IMR-90 (cell line): ENCODE measurements at regions not wholly inside any gene's neighbourhood (a gene's known extent, or its start where the extent isn't known, plus 50 kb on each side); places are given as distances from the start of the nearest gene placed in this dataset.

Experiments
- ATAC-seq: fragments of 200-7000 bp; cut with Tn5 transposase; 2 replicates; pipeline ENCODE4 v1.9.1; 2020; ENCODE audit warnings: low read depth, mild to moderate bottlenecking, moderate library complexity
- BruUV-seq: library from RNA; stranded (reverse); fragments of 400-500 nt; replicated peaks from 2 replicates; lab custom pipeline; 2021; lab: Mats Ljungman, UMichigan
- CTCF ChIA-PET: fragments of 300-600 bp; formaldehyde crosslinking; extraction: SDS; loops from one replicate; lab custom pipeline; 2021; ENCODE audit warnings: antibody characterized with exemption; lab: Yijun Ruan, JAX
- POLR2A ChIA-PET: fragments of 300-600 bp; sonication (Branson Sonifier 250); formaldehyde crosslinking; loops from one replicate; lab custom pipeline; 2022; ENCODE audit warnings: antibody characterized with exemption; ENCODE audit not compliant: unreplicated experiment; lab: Charles Lee
- DNase-seq: peaks from one replicate; pipeline ENCODE4 v3.0.0; 2013
- H2AFZ ChIP-seq: replicated peaks from 2 replicates; pipeline ENCODE3; 2013; ENCODE audit warnings: low read length, mild to moderate bottlenecking; ENCODE audit not compliant: poor library complexity
- H2AK5ac ChIP-seq: 2 replicates; pipeline ENCODE4 v1.6.1; 2013; ENCODE audit warnings: low read depth, low read length, inconsistent platforms
- H2AK9ac ChIP-seq: replicated peaks from 2 replicates; pipeline ENCODE3; 2013; ENCODE audit warnings: mild to moderate bottlenecking, low read depth, low read length, moderate library complexity; ENCODE audit not compliant: poor library complexity
- H2BK120ac ChIP-seq: 2 replicates; pipeline ENCODE4 v1.6.1; 2013; ENCODE audit warnings: low read depth, low read length, inconsistent platforms
- H2BK15ac ChIP-seq: 3 replicates; pipeline ENCODE4 v1.6.1; 2013; ENCODE audit warnings: low read depth, low read length, inconsistent platforms
- H2BK20ac ChIP-seq: 2 replicates; pipeline ENCODE4 v1.6.1; 2013; ENCODE audit warnings: low read depth, mild to moderate bottlenecking, inconsistent platforms, low read length, moderate library complexity
- H2BK5ac ChIP-seq: 2 replicates; pipeline ENCODE4 v1.6.1; 2013; ENCODE audit warnings: mild to moderate bottlenecking, low read depth, low read length, inconsistent platforms; ENCODE audit not compliant: poor library complexity, severe bottlenecking
- H3K14ac ChIP-seq: replicated peaks from 2 replicates; pipeline ENCODE4 v1.6.1; 2013; ENCODE audit warnings: low read depth, low read length, inconsistent platforms
- H3K18ac ChIP-seq: 2 replicates; pipeline ENCODE4 v1.6.1; 2013; ENCODE audit warnings: low read depth, low read length, control low read depth
- H3K23ac ChIP-seq: 2 replicates; pipeline ENCODE4 v1.6.1; 2013; ENCODE audit warnings: low read depth, low read length, inconsistent platforms
- H3K27ac ChIP-seq: 2 replicates; pipeline ENCODE4 v1.5.1; 2013; ENCODE audit warnings: mild to moderate bottlenecking, control low read depth, low read length; ENCODE audit not compliant: insufficient read depth
- H3K27me3 ChIP-seq: 2 replicates; pipeline ENCODE4 v1.6.1; 2013; ENCODE audit warnings: low read length; ENCODE audit not compliant: control insufficient read depth, insufficient read depth
- H3K36me3 ChIP-seq: 2 replicates; pipeline ENCODE4 v1.6.1; 2013; ENCODE audit warnings: low read length, mixed read lengths; ENCODE audit not compliant: control insufficient read depth, insufficient read depth
- H3K4ac ChIP-seq: 2 replicates; pipeline ENCODE4 v1.6.1; 2013; ENCODE audit warnings: low read depth, low read length, inconsistent platforms
- H3K4me1 ChIP-seq: 2 replicates; pipeline ENCODE4 v1.6.1; 2013; ENCODE audit warnings: low read length, mixed read lengths; ENCODE audit not compliant: control insufficient read depth, insufficient read depth
- H3K4me2 ChIP-seq: 2 replicates; pipeline ENCODE4 v1.6.1; 2013; ENCODE audit warnings: low read depth, mild to moderate bottlenecking, control low read depth, low read length, moderate library complexity
- H3K4me3 ChIP-seq: 2 replicates; pipeline ENCODE4 v1.5.1; 2013; ENCODE audit warnings: low read depth, mild to moderate bottlenecking, control low read depth, low read length, moderate library complexity; ENCODE audit not compliant: insufficient read depth
- H3K56ac ChIP-seq: 2 replicates; pipeline ENCODE4 v1.6.1; 2013; ENCODE audit warnings: low read length, inconsistent platforms; ENCODE audit not compliant: insufficient read depth; ENCODE audit errors: extremely low read depth
- H3K79me1 ChIP-seq, 2 experiments: 2 replicates each; pipeline ENCODE4 v1.6.1; 2013; ENCODE audit warnings: low read length in 2 of 2, inconsistent platforms in 1 of 2, low read depth in 1 of 2
- H3K9ac ChIP-seq: 2 replicates; pipeline ENCODE4 v1.6.1; 2013; ENCODE audit warnings: low read depth, low read length, control low read depth
- H3K9me1 ChIP-seq: 2 replicates; pipeline ENCODE4 v1.6.1; 2013; ENCODE audit warnings: low read length, inconsistent platforms; ENCODE audit not compliant: insufficient read depth
- H3K9me3 ChIP-seq: 2 replicates; pipeline ENCODE4 v1.6.1; 2013; ENCODE audit warnings: low read length; ENCODE audit not compliant: control insufficient read depth, insufficient read depth
- H4K20me1 ChIP-seq: 2 replicates; pipeline ENCODE4 v1.6.1; 2013; ENCODE audit warnings: low read length, inconsistent platforms; ENCODE audit not compliant: insufficient read depth
- H4K5ac ChIP-seq: 2 replicates; pipeline ENCODE4 v1.6.1; 2013; ENCODE audit warnings: mild to moderate bottlenecking, low read depth, low read length, control low read depth
- H4K8ac ChIP-seq, 2 experiments: 2 replicates each; pipeline ENCODE4 v1.6.1; 2013; ENCODE audit warnings: low read depth in 2 of 2, low read length in 2 of 2, control low read depth in 1 of 2, inconsistent platforms in 1 of 2
- H4K91ac ChIP-seq: 2 replicates; pipeline ENCODE4 v1.6.1; 2013; ENCODE audit warnings: low read depth, low read length, inconsistent platforms; ENCODE audit not compliant: insufficient read depth
- BHLHE40 ChIP-seq: fragments of 150-350 bp; IDR thresholded peaks from 2 replicates; pipeline ENCODE4 v1.6.1; 2016; ENCODE audit warnings: mild to moderate bottlenecking, low read depth, low read length
- CEBPB ChIP-seq: IDR thresholded peaks from 2 replicates; pipeline ENCODE4 v1.6.1; 2012; ENCODE audit warnings: low read depth, low read length, improper control_type of control experiment
- CHD1 ChIP-seq: IDR thresholded peaks from 2 replicates; pipeline ENCODE4 v1.6.1; 2012; ENCODE audit warnings: low read depth, low read length, improper control_type of control experiment
- FOS ChIP-seq: fragments of 150-350 bp; IDR thresholded peaks from 2 replicates; pipeline ENCODE4 v1.6.1; 2016; ENCODE audit warnings: low read depth, low read length
- MAFK ChIP-seq: IDR thresholded peaks from 2 replicates; pipeline ENCODE4 v1.6.1; 2012; ENCODE audit warnings: low read depth, low read length, improper control_type of control experiment
- MAZ ChIP-seq: IDR thresholded peaks from 2 replicates; pipeline ENCODE4 v1.6.1; 2012; ENCODE audit warnings: low read depth, mild to moderate bottlenecking, low read length, improper control_type of control experiment, moderate library complexity, borderline replicate concordance
- MXI1 ChIP-seq: IDR thresholded peaks from 2 replicates; pipeline ENCODE4 v1.6.1; 2012; ENCODE audit warnings: low read depth, mild to moderate bottlenecking, low read length, moderate library complexity, borderline replicate concordance
- NFE2L2 ChIP-seq: fragments of 150-350 bp; IDR thresholded peaks from 2 replicates; pipeline ENCODE4 v1.6.1; 2016; ENCODE audit warnings: low read depth, mild to moderate bottlenecking, low read length
- POLR2A ChIP-seq: IDR thresholded peaks from 2 replicates; pipeline ENCODE4 v1.6.1; 2012; ENCODE audit warnings: mild to moderate bottlenecking, low read depth, low read length
- RAD21 ChIP-seq: IDR thresholded peaks from 2 replicates; pipeline ENCODE4 v1.6.1; 2012; ENCODE audit warnings: low read length, improper control_type of control experiment
- RCOR1 ChIP-seq: IDR thresholded peaks from 2 replicates; pipeline ENCODE4 v1.6.1; 2012; ENCODE audit warnings: mild to moderate bottlenecking, low read length, improper control_type of control experiment; ENCODE audit not compliant: insufficient replicate concordance
- RFX5 ChIP-seq: IDR thresholded peaks from 2 replicates; pipeline ENCODE4 v1.8.0; 2012; ENCODE audit warnings: low read depth, mild to moderate bottlenecking, low read length, moderate library complexity
- SMC3 ChIP-seq: fragments of 150-350 bp; IDR thresholded peaks from 2 replicates; pipeline ENCODE4 v1.6.1; 2016; ENCODE audit warnings: low read depth, mild to moderate bottlenecking, antibody characterized with exemption, low read length, moderate library complexity
- WGBS, 2 experiments: methylation state at CpG; one replicate each; pipeline versions ENCODE4 v1.1.5 to v1.1.7; 2013; ENCODE audit warnings: missing lambda C conversion rate in 2 of 2; ENCODE audit not compliant: insufficient read length in 1 of 2; ENCODE audit errors: extremely low coverage in 2 of 2; 5-methylcytosine and 5-hydroxymethylcytosine counted together
- dilution Hi-C: fragments of 300-500 bp; cut with HindIII; formaldehyde crosslinking; loops from one replicate; pipeline ENCODE4 v1.14.3; 2018; ENCODE audit warnings: low sequenced_read_pairs; ENCODE audit not compliant: unreplicated experiment
- in situ Hi-C: fragments of 300-500 bp; cut with MboI; formaldehyde crosslinking; loops from 3 replicates; pipeline ENCODE4 v1.14.3; 2019; ENCODE audit warnings: low sequenced_read_pairs, inconsistent platforms, mixed read lengths
- intact Hi-C: fragments of 100-400 bp; cut with micrococcal nuclease; formaldehyde crosslinking; loops from 2 replicates; pipeline ENCODE4 v1.10.0; 2022
- TF ChIP-seq, protein P1 (sequence below): fragments of 150-350 bp; IDR thresholded peaks from 2 replicates; pipeline ENCODE4 v1.6.1; 2017; ENCODE audit warnings: mild to moderate bottlenecking, antibody characterized with exemption, low read length, low read depth
- TF ChIP-seq, protein P2 (sequence below): fragments of 150-350 bp; IDR thresholded peaks from 2 replicates; pipeline ENCODE4 v1.6.1; 2016; ENCODE audit warnings: low read depth, mild to moderate bottlenecking, low read length, moderate library complexity, borderline replicate concordance
- TF ChIP-seq, protein P3 (sequence below): conservative IDR thresholded peaks from 2 replicates; pipeline ENCODE4 v1.5.1; 2012; ENCODE audit warnings: mild to moderate bottlenecking, low read depth, low read length, improper control_type of control experiment

DNA sequence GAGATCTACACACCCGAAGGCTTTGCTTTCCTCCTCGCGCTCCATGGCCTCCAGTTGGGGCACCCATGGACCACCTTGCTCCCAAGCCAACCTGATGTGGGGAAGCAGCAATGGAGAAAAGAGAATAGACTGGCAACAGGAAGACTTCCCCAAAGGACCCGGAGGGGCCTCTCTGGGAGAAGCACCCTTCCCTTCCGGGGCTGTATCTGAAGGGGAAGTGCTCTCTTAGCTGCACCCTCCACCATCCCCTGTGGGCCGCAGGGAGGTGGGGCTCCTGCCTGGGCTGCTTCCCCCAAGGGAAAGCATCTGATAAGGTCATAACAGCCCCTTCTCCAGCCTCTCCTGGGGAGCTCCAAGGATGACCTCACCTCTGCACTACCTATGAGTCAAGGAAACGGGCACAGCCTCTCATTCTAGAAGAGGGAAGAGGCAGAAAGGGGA lies 100.2 kb downstream of the RIPK4 start:
- no peak overlapping the region for H2AFZ ChIP-seq
- H3K79me1 ChIP-seq: no peaks in the 10 kb centered on the region
- intact Hi-C loops (no loop called here), dilution Hi-C loops (no loop called here), in situ Hi-C loops (no loop called here)
- H3K4me3 ChIP-seq: no peak overlapping the region
- peaks cover 3% of the 10 kb centered on the region; the same call in 1 of the 2 replicates for H3K27me3 ChIP-seq
- no peak for TF ChIP-seq RCOR1
- TF ChIP-seq RAD21: no peak
- no peak for TF ChIP-seq BHLHE40
- TF ChIP-seq, protein P1, sequence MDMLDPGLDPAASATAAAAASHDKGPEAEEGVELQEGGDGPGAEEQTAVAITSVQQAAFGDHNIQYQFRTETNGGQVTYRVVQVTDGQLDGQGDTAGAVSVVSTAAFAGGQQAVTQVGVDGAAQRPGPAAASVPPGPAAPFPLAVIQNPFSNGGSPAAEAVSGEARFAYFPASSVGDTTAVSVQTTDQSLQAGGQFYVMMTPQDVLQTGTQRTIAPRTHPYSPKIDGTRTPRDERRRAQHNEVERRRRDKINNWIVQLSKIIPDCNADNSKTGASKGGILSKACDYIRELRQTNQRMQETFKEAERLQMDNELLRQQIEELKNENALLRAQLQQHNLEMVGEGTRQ: no peak
- no peak for TF ChIP-seq CHD1
- no peak for TF ChIP-seq CEBPB
- no peak for TF ChIP-seq MAZ
- TF ChIP-seq SMC3: no peak
- TF ChIP-seq, protein P2, sequence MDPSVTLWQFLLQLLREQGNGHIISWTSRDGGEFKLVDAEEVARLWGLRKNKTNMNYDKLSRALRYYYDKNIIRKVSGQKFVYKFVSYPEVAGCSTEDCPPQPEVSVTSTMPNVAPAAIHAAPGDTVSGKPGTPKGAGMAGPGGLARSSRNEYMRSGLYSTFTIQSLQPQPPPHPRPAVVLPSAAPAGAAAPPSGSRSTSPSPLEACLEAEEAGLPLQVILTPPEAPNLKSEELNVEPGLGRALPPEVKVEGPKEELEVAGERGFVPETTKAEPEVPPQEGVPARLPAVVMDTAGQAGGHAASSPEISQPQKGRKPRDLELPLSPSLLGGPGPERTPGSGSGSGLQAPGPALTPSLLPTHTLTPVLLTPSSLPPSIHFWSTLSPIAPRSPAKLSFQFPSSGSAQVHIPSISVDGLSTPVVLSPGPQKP: no peak
- TF ChIP-seq MXI1: no peak
- TF ChIP-seq POLR2A: no peak
- TF ChIP-seq, protein P3, sequence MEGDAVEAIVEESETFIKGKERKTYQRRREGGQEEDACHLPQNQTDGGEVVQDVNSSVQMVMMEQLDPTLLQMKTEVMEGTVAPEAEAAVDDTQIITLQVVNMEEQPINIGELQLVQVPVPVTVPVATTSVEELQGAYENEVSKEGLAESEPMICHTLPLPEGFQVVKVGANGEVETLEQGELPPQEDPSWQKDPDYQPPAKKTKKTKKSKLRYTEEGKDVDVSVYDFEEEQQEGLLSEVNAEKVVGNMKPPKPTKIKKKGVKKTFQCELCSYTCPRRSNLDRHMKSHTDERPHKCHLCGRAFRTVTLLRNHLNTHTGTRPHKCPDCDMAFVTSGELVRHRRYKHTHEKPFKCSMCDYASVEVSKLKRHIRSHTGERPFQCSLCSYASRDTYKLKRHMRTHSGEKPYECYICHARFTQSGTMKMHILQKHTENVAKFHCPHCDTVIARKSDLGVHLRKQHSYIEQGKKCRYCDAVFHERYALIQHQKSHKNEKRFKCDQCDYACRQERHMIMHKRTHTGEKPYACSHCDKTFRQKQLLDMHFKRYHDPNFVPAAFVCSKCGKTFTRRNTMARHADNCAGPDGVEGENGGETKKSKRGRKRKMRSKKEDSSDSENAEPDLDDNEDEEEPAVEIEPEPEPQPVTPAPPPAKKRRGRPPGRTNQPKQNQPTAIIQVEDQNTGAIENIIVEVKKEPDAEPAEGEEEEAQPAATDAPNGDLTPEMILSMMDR: no peak
- no peak for TF ChIP-seq MAFK
- TF ChIP-seq FOS: no peak
- TF ChIP-seq NFE2L2: no peak
- TF ChIP-seq RFX5: no peak
- ChIA-PET CTCF (no interaction called here), POLR2A (no interaction called here)
- DNase-seq: no peak
- no peak overlapping the region for H3K56ac ChIP-seq
- H3K9me1 ChIP-seq: peaks cover 3% of the 10 kb centered on the region; the same call in 1 of the 2 replicates
- no peak overlapping the region for H3K9ac ChIP-seq
- no peak overlapping the region for H2BK20ac ChIP-seq
- no peak overlapping the region for H4K5ac ChIP-seq
- H3K18ac ChIP-seq: no peak overlapping the region
- no peak overlapping the region for H2BK5ac ChIP-seq
- H3K9me3 ChIP-seq: no peaks in the 10 kb centered on the region
- no peak overlapping the region for H4K91ac ChIP-seq
- no peak overlapping the region for H2AK9ac ChIP-seq
- no peak for ATAC-seq
- peaks cover 11% of the 10 kb centered on the region for H3K4me1 ChIP-seq
- no peak overlapping the region for H2BK15ac ChIP-seq
- no peak overlapping the region for H3K27ac ChIP-seq
- no peak overlapping the region for H4K8ac ChIP-seq
- no TSS peak for BruUV-seq
- no peak overlapping the region for H3K14ac ChIP-seq
- no peaks in the 10 kb centered on the region for H4K20me1 ChIP-seq
- H3K36me3 ChIP-seq: no peaks in the 10 kb centered on the region
- H3K4me2 ChIP-seq: no peak overlapping the region
- WGBS, 2 experiments: no CpG with 5 or more reads among the region's 7 CpGs
- no peak overlapping the region for H2AK5ac ChIP-seq
- H3K23ac ChIP-seq: no peak overlapping the region
- no peak overlapping the region for H2BK120ac ChIP-seq
- no peak overlapping the region for H3K4ac ChIP-seq
